SU-DHL-6 (cell line): ENCODE measurements at regions not wholly inside any gene's neighbourhood (a gene's known extent, or its start where the extent isn't known, plus 50 kb on each side); places are given as distances from the start of the nearest gene placed in this dataset.

ENCODE experiments used
- H2AFZ ChIP-seq: fragments of 200-600 bp; sonication (generic); 2 replicates; pipeline ENCODE4 v1.6.1; 2014; ENCODE audit warnings: low read depth, mild to moderate bottlenecking, moderate library complexity, mixed read lengths, antibody characterized with exemption, low read length; ENCODE audit not compliant: severe bottlenecking
- H3F3A ChIP-seq: fragments of 200-600 bp; shearing (Covaris generic); 2 replicates; pipeline ENCODE4 v1.6.0; 2016; ENCODE audit warnings: antibody characterized with exemption, mild to moderate bottlenecking; ENCODE audit not compliant: insufficient read depth
- H3K27ac ChIP-seq: fragments of 200-600 bp; sonication (generic); 2 replicates; pipeline ENCODE4 v1.5.1; 2016; ENCODE audit warnings: low read depth, mild to moderate bottlenecking, low read length, moderate library complexity, mixed read lengths
- H3K27me3 ChIP-seq: fragments of 200-600 bp; sonication (generic), shearing (Covaris generic); 2 replicates; pipeline ENCODE4 v1.6.0; 2014; ENCODE audit warnings: mild to moderate bottlenecking, low read length
- H3K36me3 ChIP-seq: fragments of 200-600 bp; sonication (generic); 2 replicates; pipeline ENCODE4 v1.6.1; 2014; ENCODE audit warnings: mild to moderate bottlenecking, low read length, mixed read lengths
- H3K4me2 ChIP-seq: fragments of 300-600, 200-600 bp; shearing (Covaris generic), sonication (generic); 2 replicates; pipeline ENCODE4 v1.6.0; 2014; ENCODE audit warnings: low read length, low read depth, mild to moderate bottlenecking; ENCODE audit not compliant: poor library complexity, severe bottlenecking
- H3K4me3 ChIP-seq: fragments of 200-600 bp; sonication (generic); 2 replicates; pipeline ENCODE4 v1.5.1; 2014; ENCODE audit warnings: antibody characterized with exemption, low read length, mild to moderate bottlenecking, mixed read lengths; ENCODE audit not compliant: insufficient read depth, poor library complexity, severe bottlenecking
- H3K79me2 ChIP-seq: fragments of 200-600 bp; sonication (generic); 2 replicates; pipeline ENCODE4 v1.6.1; 2014; ENCODE audit warnings: mild to moderate bottlenecking, low read length, moderate library complexity; ENCODE audit not compliant: insufficient read depth
- H3K9ac ChIP-seq: fragments of 200-600 bp; sonication (generic); 2 replicates; pipeline ENCODE4 v1.7.0; 2014; ENCODE audit warnings: mild to moderate bottlenecking, low read length
- H3K9me2 ChIP-seq: fragments of 200-600 bp; sonication (generic); replicated peaks from 2 replicates; pipeline ENCODE4 v1.6.1; 2014; ENCODE audit warnings: low read length; ENCODE audit not compliant: insufficient read depth
- H3K9me3 ChIP-seq: fragments of 200-600 bp; sonication (generic); 2 replicates; pipeline ENCODE4 v1.6.1; 2014; ENCODE audit warnings: low read length, mixed read lengths; ENCODE audit not compliant: insufficient read depth
- H4K20me1 ChIP-seq: fragments of 200-600 bp; sonication (generic); 2 replicates; pipeline ENCODE4 v1.6.1; 2014; ENCODE audit warnings: low read depth, mild to moderate bottlenecking, antibody characterized with exemption, low read length, moderate library complexity, mixed read lengths
- CTCF ChIP-seq: fragments of 200-600 bp; sonication (generic); IDR thresholded peaks from one replicate; pipeline ENCODE4 v1.5.1; 2017; ENCODE audit warnings: antibody characterized with exemption, mild to moderate bottlenecking, low read length, moderate library complexity; ENCODE audit not compliant: insufficient read depth, poor library complexity, severe bottlenecking
- EZH2phosphoT487 ChIP-seq: fragments of 200-600 bp; sonication (generic), shearing (Covaris generic); conservative IDR thresholded peaks from 2 replicates; pipeline ENCODE4 v1.6.1; 2018; ENCODE audit warnings: mild to moderate bottlenecking, antibody characterized with exemption, low read length, moderate library complexity, mixed read lengths

DNA sequence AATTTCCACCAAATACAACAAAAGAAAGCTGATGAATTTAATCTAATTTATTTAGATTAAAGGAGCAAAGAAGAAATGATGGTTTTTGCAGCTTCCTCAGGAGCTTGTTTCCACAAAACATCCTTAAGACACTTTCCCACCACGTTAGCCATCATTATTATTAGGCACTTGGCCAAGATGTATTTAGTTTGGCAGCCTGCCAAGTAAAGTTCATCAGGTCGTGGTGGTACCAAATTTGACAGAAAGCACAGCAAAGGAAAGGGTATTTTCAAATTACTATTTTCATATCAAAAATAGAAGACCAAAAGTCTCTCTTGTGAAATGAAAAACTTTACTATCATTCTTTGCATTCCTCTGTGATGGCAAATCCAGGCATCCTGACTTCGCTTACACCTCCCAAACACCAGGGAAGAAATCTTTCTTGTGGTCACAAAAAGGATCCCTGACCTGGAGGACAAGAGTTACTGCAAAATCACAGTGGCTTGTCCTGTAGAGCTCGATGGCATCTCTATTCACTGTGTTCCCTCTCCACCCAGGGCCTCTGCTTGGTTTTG lies 123.1 kb upstream of the INHBA start:
- Histone ChIP-seq H3K9me2 (no peaks in the 10 kb centered on the region), H3K27me3 (no peaks in the 10 kb centered on the region), H3K4me3 (no peak overlapping the region), H3K4me2 (no peak overlapping the region), H3K9ac (no peak overlapping the region), H2AFZ (no peak overlapping the region), H3F3A (no peaks in the 10 kb centered on the region), H3K79me2 (no peaks in the 10 kb centered on the region), H3K27ac (no peak overlapping the region), H4K20me1 (no peaks in the 10 kb centered on the region), H3K9me3 (no peaks in the 10 kb centered on the region), H3K36me3 (no peaks in the 10 kb centered on the region)
- no peak for TF ChIP-seq EZH2phosphoT487
- no peak for TF ChIP-seq CTCF

DNA sequence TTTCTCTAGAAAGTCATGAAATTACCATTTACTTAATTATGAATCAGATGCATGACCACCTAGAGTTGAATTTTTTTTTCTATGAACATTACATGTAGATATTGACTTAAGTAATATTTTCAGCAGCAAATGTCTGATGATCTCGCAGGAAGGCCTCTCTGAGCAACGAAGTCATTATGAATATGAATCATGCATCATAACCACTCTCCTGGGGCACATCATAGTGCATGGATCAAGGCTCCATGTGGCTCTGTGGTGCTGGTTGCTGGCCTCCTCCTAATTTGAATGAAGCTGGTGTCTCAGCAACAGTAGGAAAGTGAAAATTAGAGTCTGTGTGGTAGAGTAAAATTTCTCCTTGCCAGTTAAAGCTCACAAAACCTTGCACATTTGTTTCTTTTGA lies 121.4 kb upstream of the INHBA start:
- no peak overlapping the region for H2AFZ ChIP-seq
- TF ChIP-seq CTCF: no peak
- no peak for TF ChIP-seq EZH2phosphoT487

GRCh38 chr7:41822259-41822817 lies 119.4 kb upstream of the INHBA start:
- no peak overlapping the region for H2AFZ ChIP-seq
- no peak for TF ChIP-seq EZH2phosphoT487
- TF ChIP-seq CTCF: no peak
- no peak overlapping the region for H3K27ac ChIP-seq
- no peaks in the 10 kb centered on the region for H3K79me2 ChIP-seq
- no peak overlapping the region for H3K9ac ChIP-seq
- H3K36me3 ChIP-seq: no peaks in the 10 kb centered on the region
- no peak overlapping the region for H3K4me3 ChIP-seq
- no peaks in the 10 kb centered on the region for H4K20me1 ChIP-seq
- H3K27me3 ChIP-seq: no peaks in the 10 kb centered on the region
- H3K9me2 ChIP-seq: no peaks in the 10 kb centered on the region
- no peaks in the 10 kb centered on the region for H3K9me3 ChIP-seq
- no peak overlapping the region for H3K4me2 ChIP-seq
- H3F3A ChIP-seq: no peaks in the 10 kb centered on the region

More for the DNA sequence above, 121.4 kb upstream of the INHBA start:
- Histone ChIP-seq H3K79me2 (no peaks in the 10 kb centered on the region), H3K9me2 (no peaks in the 10 kb centered on the region), H3K9ac (no peak overlapping the region), H4K20me1 (no peaks in the 10 kb centered on the region), H3K27me3 (no peaks in the 10 kb centered on the region), H3K4me3 (no peak overlapping the region), H3F3A (no peaks in the 10 kb centered on the region), H3K36me3 (no peaks in the 10 kb centered on the region), H3K4me2 (no peak overlapping the region), H3K27ac (no peak overlapping the region), H3K9me3 (no peaks in the 10 kb centered on the region)
